Ammon's horn (tissue), 1 donor: ENCODE measurements at regions not wholly inside any gene's neighbourhood (a gene's known extent, or its start where the extent isn't known, plus 50 kb on each side); places are given as distances from the start of the nearest gene placed in this dataset.

Experiments used
- DNase-seq: peaks from one replicate; pipeline ENCODE4 v3.0.0-alpha.2; 2016; ENCODE audit warnings: low spot score

DNA sequence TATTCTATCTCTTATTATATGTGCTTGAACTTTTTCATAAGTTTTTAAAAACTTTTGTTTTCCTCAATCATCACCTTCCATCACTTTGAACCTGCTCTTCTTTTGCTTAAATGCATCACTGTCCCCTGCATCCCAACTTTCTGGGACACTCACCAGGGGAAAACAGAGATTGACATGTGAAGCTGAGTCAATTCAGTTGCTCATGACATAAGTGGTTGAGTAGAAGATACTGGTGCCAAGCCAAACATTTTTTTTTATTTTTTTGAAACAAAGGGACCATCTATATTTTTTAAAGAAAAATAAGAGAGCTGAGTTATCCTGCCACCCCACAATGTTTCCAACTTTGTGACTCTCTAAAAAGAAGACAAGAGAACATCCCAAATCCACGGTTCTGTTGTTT, 61.8 kb upstream of the AHR start:
- DNase-seq = no peak

DNA sequence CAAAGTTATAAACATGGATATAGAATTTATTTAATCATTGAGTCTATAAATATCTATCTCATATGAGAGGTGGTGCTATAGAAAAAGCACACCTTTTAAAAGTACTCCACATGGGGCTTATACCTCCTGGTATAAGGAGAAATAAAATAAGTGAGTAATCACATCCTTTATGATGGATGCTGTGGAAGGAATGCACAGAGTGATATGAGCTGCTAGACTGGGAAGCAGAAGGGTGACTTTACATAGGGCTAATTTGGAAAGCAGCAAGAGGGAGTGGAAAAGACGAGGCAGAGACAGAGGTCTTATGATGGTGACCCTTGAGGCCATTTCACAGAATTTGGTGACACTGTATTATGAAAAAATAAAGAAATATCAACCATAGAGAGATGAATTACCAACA, 59.4 kb upstream of the AHR start:
- no peak for DNase-seq

DNA sequence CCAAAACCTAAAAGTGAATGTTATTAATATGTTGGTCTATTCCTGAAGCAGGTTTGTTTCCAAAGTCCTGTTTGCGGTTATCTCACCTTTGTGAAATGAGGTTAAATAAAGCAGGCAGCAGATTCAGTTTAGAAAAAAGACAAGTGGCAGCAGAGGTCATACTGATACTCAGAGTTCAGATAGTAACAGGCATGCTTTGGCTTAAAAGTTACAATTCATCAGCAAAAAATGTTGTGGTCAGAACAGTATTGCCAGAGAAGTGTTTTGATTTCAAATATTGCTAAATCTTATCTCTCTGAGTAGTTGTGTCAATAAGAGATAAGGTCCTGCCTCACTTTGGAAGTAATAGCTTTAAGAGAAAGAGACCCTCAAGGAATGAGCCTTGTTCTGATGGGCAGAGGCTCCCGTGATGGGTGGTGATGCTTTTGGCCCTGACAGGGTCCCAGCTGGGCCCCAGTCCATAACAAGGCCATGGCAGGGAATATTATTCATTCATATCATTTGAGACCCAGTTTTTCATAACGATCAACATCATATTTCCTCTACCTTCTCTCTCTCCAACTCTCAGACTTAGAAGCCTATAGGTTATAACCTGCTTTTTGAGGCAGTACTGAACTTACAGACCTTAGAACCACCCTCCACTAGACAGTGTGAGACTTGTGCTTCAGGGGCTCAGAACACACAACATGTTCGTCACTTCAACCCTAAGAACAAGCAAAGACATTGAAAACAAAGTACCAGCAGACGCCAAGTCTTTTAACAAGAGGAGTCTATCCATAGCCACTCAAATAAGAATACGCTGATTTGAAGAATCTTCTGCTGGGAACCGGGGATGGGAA, 58.5 kb upstream of the AHR start:
- DNase-seq = no peak

DNA sequence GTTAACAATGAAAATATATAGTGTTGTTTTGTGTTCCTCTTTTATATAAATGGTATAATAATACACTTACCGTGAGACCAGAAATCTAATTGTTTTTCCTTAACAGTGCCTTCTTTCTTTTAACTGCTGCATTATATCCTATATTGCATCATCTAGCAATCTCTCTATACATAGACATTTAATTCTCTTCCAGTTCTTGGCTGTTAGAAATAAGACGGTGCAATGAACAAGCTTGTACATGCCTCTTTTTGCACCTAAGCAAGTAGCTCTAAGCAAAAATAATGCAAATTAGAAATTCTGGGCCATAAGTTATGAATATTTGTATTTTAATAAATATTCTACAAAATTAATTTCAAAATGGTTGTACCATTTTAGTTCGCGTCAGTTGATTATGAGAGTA, 55.9 kb upstream of the AHR start:
- DNase-seq = no peak

DNA sequence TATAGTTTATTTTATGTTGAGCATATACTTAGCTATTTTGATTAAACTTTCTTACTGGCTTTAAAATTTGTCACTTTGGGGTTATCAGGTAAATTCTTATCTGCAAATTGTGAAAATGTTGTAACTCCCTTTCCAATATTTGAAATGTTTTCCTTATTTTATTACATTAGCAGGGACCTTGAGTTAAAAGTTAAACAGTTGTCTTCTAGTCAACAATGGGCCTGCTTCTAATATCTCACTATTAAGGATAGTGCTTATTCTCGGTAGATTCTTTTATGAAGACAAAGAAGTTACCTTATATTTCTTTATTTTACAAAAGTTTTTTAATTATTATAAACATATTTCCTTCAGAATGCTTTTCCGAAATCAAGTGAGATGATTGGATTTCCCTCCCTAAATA, 53.7 kb upstream of the AHR start:
- no peak for DNase-seq

DNA sequence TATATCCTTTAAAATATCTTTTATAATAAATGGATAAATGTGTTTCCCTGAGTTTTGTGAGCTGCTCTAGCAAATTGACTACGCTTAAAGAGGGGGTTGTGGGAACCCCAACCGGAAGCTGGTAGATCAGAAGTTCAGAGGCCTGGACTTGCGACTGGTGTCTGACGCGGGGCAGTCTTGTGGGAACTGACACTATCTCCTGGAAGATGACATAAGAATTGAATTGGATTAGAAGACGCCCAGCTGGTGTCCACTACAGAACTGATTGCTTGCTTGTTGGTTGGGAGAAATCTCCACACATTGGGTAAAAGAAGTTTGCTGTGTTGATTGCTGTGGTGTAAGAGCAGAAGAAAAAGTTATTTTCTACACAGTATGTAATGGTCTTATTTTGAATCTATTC, 51.1 kb upstream of the AHR start:
- no peak for DNase-seq

DNA sequence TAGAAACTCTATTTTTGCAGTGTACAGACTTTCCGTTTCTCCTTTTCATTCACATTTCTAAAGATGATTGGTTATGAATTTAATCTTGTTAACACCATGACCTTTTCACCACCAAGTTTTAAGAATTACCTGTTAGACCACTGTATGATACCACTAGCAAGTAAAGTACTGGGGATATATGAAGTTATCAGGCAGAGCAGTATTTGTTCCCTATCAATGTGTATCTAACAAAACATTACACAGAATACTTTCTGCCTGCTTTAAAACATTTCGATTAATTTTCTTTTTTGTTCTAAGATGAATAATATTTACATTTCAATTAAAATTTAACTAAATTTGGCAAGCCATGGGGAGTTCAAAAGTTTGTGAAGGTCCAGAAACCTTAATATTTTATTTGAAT, 49.9 kb upstream of the AHR start:
- no peak for DNase-seq
